ENCODE measurements at regions not wholly inside any gene's neighbourhood (a gene's known extent, or its start where the extent isn't known, plus 50 kb on each side); places are given as distances from the start of the nearest gene placed in this dataset.

DNA sequence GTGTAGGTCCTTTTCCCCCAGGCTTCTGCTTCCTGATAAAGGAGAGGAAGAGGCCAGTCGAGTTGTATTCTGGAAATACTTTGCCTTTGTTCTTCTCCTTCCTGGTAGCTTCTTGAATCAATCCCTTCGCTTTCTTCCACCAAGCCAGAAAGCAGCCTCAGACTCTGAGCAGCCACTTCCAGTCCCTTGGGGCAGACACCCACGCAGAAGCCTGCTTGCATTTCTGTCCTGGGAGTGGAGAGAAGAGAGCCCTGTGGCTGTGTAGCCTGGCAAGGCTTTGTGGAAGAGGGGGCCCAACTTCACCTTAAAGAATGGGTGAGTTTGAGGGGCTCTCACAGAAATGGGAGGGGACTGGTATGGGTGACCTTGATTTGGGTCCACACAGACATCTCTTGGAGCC is 211.0 kb upstream of the SSTR4 start:
- Histone ChIP-seq H3K36me3 (no peaks in the 10 kb centered on the region), H3K9me3 (no peaks in the 10 kb centered on the region), H3K27ac (no peak overlapping the region), H3K27me3 (replicated peaks; ENCODE audit: insufficient read depth) (no peaks in the 10 kb centered on the region), H3K4me1 (replicated peaks) (no peaks in the 10 kb centered on the region), H3K4me3 (no peak overlapping the region)
- TF ChIP-seq POLR2AphosphoS5 (IDR thresholded peaks at IDR 0.05) (no peak), POLR2A (IDR thresholded peaks at IDR 0.05) (no peak), CTCF (IDR thresholded peaks at IDR 0.05) (no peak)
- 81% methylated on average over 3 of the region's 3 CpGs for WGBS
- intact Hi-C loops (cut with DNase I) = no loop called here
- DNase-seq (ENCODE audit: low spot score) = no peak

GRCh38 chr20:22825076-22825475 is 210.0 kb upstream of the SSTR4 start:
- H3K27me3 ChIP-seq (replicated peaks; ENCODE audit: insufficient read depth) = no peaks in the 10 kb centered on the region
- WGBS = 93% methylated on average over 3 of the region's 3 CpGs
- no peak for DNase-seq (ENCODE audit: low spot score)

DNA sequence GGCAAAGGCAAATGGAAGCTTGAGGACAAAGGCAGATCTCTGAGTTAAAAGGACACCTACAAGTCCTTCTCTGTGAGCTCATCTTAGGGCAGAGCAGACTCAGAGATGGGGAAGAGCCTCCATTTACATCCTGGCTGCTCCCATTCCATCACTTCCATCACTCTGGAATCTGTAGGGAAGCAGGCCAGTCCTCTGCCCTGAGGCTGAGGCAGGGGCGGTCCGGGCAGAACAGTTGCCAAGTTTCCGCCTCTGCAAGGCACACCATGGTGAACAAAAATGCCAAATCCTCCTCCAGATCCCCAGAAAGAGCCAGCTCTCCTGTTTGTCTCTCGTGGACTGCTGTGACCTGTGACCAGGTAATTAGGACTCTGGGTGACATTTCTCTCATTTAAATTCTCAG is 209.6 kb upstream of the SSTR4 start:
- TF ChIP-seq POLR2AphosphoS5 (IDR thresholded peaks at IDR 0.05) (no peak), CTCF (IDR thresholded peaks at IDR 0.05) (no peak), POLR2A (IDR thresholded peaks at IDR 0.05) (no peak)
- H3K9me3 ChIP-seq = no peaks in the 10 kb centered on the region
- no peaks in the 10 kb centered on the region for H3K36me3 ChIP-seq
- H3K27me3 ChIP-seq (replicated peaks; ENCODE audit: insufficient read depth) = no peaks in the 10 kb centered on the region
- 40% methylated on average over 4 of the region's 4 CpGs for WGBS
- intact Hi-C loops (cut with DNase I) = no loop called here
- H3K4me1 ChIP-seq (replicated peaks) = no peaks in the 10 kb centered on the region
- H3K4me3 ChIP-seq = no peak overlapping the region
- H3K27ac ChIP-seq = no peak overlapping the region
- DNase-seq (ENCODE audit: low spot score) = no peak

More at GRCh38 chr20:22825076-22825475, 210.0 kb upstream of the SSTR4 start:
- H3K36me3 ChIP-seq = no peaks in the 10 kb centered on the region
- H3K27ac ChIP-seq = no peak overlapping the region
- H3K4me3 ChIP-seq = no peak overlapping the region
- no peaks in the 10 kb centered on the region for H3K4me1 ChIP-seq (replicated peaks)
- intact Hi-C loops (cut with DNase I) = no loop called here
- TF ChIP-seq POLR2AphosphoS5 (IDR thresholded peaks at IDR 0.05) (no peak), CTCF (IDR thresholded peaks at IDR 0.05) (no peak), POLR2A (IDR thresholded peaks at IDR 0.05) (no peak)
- no peaks in the 10 kb centered on the region for H3K9me3 ChIP-seq

DNA sequence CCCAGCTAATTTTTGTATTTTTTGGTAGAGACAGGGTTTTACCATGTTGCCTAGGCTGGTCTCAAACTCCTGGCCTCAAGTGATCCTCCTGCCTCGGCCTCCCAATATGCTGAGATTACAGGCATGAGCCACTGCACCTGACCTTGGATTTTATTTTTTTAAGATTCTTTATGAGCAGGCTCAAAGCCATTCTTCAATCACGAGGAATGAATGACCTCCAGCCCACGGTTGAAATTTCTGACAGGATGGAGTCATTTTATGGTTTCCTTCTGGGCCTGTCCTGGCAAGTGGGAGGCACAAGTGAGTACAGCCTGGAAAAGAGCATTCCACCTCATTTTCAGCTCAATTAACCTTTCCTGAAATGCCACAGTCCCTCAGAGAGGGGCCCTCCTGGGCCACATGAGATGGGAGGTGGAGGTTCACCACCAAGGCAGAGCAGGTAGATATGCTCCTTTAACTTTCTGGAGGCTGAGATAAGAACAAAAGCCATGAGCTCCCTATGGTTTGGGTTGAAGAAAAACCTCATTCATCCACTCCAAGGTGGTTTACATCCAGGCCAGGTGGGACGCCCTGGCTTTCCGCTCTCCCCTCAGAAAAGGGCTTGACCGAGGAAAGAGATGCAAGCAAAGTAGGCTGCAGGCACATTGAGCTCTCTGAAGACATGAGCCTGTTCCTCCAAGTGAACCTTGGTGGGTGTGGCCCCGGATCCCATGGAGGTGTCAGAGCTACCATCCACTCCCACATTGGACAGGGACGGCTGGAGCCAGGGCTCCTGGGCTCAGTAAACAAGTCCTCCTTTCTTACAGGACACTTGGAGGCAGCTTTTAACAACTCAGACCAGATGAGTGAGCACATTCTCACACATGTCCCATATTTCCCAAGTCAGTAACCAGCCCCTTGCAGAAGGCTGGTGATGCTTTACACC is 208.5 kb upstream of the SSTR4 start:
- no peak for TF ChIP-seq CTCF (IDR thresholded peaks at IDR 0.05)
- TF ChIP-seq POLR2AphosphoS5 (IDR thresholded peaks at IDR 0.05) = no peak
- no peak for TF ChIP-seq POLR2A (IDR thresholded peaks at IDR 0.05)
- intact Hi-C loops (cut with DNase I) = no loop called here
- no peaks in the 10 kb centered on the region for H3K9me3 ChIP-seq
- no peak overlapping the region for H3K27ac ChIP-seq
- 84% methylated on average over 8 of the region's 8 CpGs for WGBS
- no peaks in the 10 kb centered on the region for H3K36me3 ChIP-seq
- no peaks in the 10 kb centered on the region for H3K27me3 ChIP-seq (replicated peaks; ENCODE audit: insufficient read depth)
- no peaks in the 10 kb centered on the region for H3K4me1 ChIP-seq (replicated peaks)
- no peak for DNase-seq (ENCODE audit: low spot score)
- no peak overlapping the region for H3K4me3 ChIP-seq

- intact Hi-C loops (cut with DNase I) = no loop called here
- 80% methylated on average over 3 of the region's 3 CpGs for WGBS
Measured at GRCh38 chr20:22827916-22828315, 207.2 kb upstream of the SSTR4 start.

More at GRCh38 chr20:22827916-22828315, 207.2 kb upstream of the SSTR4 start:
- no peaks in the 10 kb centered on the region for H3K4me1 ChIP-seq (replicated peaks)
- H3K27me3 ChIP-seq (replicated peaks; ENCODE audit: insufficient read depth) = peaks cover 2% of the 10 kb centered on the region
- no peak overlapping the region for H3K4me3 ChIP-seq
- H3K27ac ChIP-seq = no peak overlapping the region
- no peaks in the 10 kb centered on the region for H3K9me3 ChIP-seq
- H3K36me3 ChIP-seq = no peaks in the 10 kb centered on the region
- DNase-seq (ENCODE audit: low spot score) = no peak
- TF ChIP-seq POLR2AphosphoS5 (IDR thresholded peaks at IDR 0.05) (no peak), POLR2A (IDR thresholded peaks at IDR 0.05) (no peak), CTCF (IDR thresholded peaks at IDR 0.05) (no peak)

Data from prostate gland (tissue), 2 donors.